Thoracic aorta (tissue), 2 donors: ENCODE measurements at regions not wholly inside any gene's neighbourhood (a gene's known extent, or its start where the extent isn't known, plus 50 kb on each side); places are given as distances from the start of the nearest gene placed in this dataset.

Experiments
- ATAC-seq: fragments of 150-250 bp; one replicate; pipeline ENCODE4 v1.8.0; 2017; ENCODE audit warnings: low read depth; ENCODE audit not compliant: insufficient number of reproducible peaks, low FRiP score
- DNase-seq: peaks from one replicate; pipeline ENCODE4 v3.0.0-alpha.2; 2020; ENCODE audit warnings: low spot score
- H3K27ac ChIP-seq, 2 donors: fragments of 200-600 bp; sonication (generic); 1 replicate in 1 of 2; 2 replicates in 1 of 2; pipeline ENCODE4 v1.5.1; 2016; ENCODE audit warnings: mild to moderate bottlenecking in 2 of 2, moderate library complexity in 2 of 2
- H3K27me3 ChIP-seq: fragments of 200-600 bp; sonication (generic); replicated peaks from 2 replicates; pipeline ENCODE4 v1.6.0; 2016; ENCODE audit warnings: mild to moderate bottlenecking; ENCODE audit not compliant: insufficient read depth
- H3K36me3 ChIP-seq: fragments of 200-600 bp; sonication (generic); one replicate; pipeline ENCODE4 v1.5.1; 2016
- H3K4me1 ChIP-seq, 2 donors: fragments of 200-600 bp; sonication (generic); 1 replicate in 1 of 2; 2 replicates in 1 of 2; pipeline versions ENCODE4 v1.5.1 to v1.6.0; 2016; ENCODE audit warnings: low read depth in 2 of 2, mild to moderate bottlenecking in 1 of 2; ENCODE audit not compliant: control insufficient read depth in 1 of 2
- H3K4me3 ChIP-seq: fragments of 200-600 bp; sonication (generic); 2 replicates; pipeline ENCODE4 v1.5.1; 2016; ENCODE audit warnings: mild to moderate bottlenecking
- H3K9me3 ChIP-seq: fragments of 200-600 bp; sonication (generic); 2 replicates; pipeline ENCODE4 v1.5.1; 2016
- CTCF ChIP-seq: fragments of 200-600 bp; sonication (generic); IDR thresholded peaks from one replicate; pipeline ENCODE4 v1.5.1; 2019; ENCODE audit warnings: antibody characterized with exemption

- no peak overlapping the region for H3K4me3 ChIP-seq
- H3K9me3 ChIP-seq, result no peaks in the 10 kb centered on the region
- peaks cover 2 to 3% of the 10 kb centered on the region in 2 donors for H3K4me1 ChIP-seq
- no peak for TF ChIP-seq CTCF
- ATAC-seq, result no peak
- no peaks in the 10 kb centered on the region for H3K27me3 ChIP-seq
- DNase-seq, result no peak
- no peaks in the 10 kb centered on the region for H3K36me3 ChIP-seq
- H3K27ac ChIP-seq, result no peak overlapping the region
Observed at GRCh38 chr2:30324245-30324908, 93.0 kb downstream of the LBH start.

- Histone ChIP-seq H3K27ac (no peak overlapping the region), H3K36me3 (no peaks in the 10 kb centered on the region), H3K4me1 (peaks cover 0 to 3% of the 10 kb centered on the region in 2 donors), H3K4me3 (no peak overlapping the region), H3K27me3 (no peaks in the 10 kb centered on the region), H3K9me3 (no peaks in the 10 kb centered on the region)
- ATAC-seq (no peak), DNase-seq (no peak)
- TF ChIP-seq CTCF, result no peak
Observed at GRCh38 chr2:30325600-30326328, 94.4 kb downstream of the LBH start.

GRCh38 chr2:30326497-30326896 lies 95.2 kb downstream of the LBH start:
- no peaks in the 10 kb centered on the region for H3K36me3 ChIP-seq
- no peaks in the 10 kb centered on the region for H3K9me3 ChIP-seq
- no peak overlapping the region for H3K27ac ChIP-seq
- no peak overlapping the region for H3K4me3 ChIP-seq
- H3K4me1 ChIP-seq, result peaks cover 0 to 3% of the 10 kb centered on the region in 2 donors
- no peak for DNase-seq
- ATAC-seq, result no peak
- TF ChIP-seq CTCF, result no peak
- H3K27me3 ChIP-seq, result no peaks in the 10 kb centered on the region

GRCh38 chr2:30331038-30331437 lies 99.7 kb downstream of the LBH start:
- no peak for ATAC-seq
- no peaks in the 10 kb centered on the region for H3K9me3 ChIP-seq
- H3K4me3 ChIP-seq, result no peak overlapping the region
- no peak for TF ChIP-seq CTCF
- no peak overlapping the region for H3K27ac ChIP-seq
- H3K4me1 ChIP-seq, result peaks cover 2 to 16% of the 10 kb centered on the region in 2 donors
- DNase-seq, result no peak
- H3K27me3 ChIP-seq, result no peaks in the 10 kb centered on the region
- H3K36me3 ChIP-seq, result no peaks in the 10 kb centered on the region

GRCh38 chr2:30331869-30332268 lies 100.5 kb downstream of the LBH start:
- Histone ChIP-seq H3K36me3 (no peaks in the 10 kb centered on the region), H3K27ac (no peak overlapping the region), H3K27me3 (no peaks in the 10 kb centered on the region), H3K4me3 (no peak overlapping the region), H3K9me3 (no peaks in the 10 kb centered on the region), H3K4me1 (peaks cover 2 to 19% of the 10 kb centered on the region in 2 donors)
- ATAC-seq, result no peak
- TF ChIP-seq CTCF, result no peak
- DNase-seq, result no peak
